Testis (tissue), 2 donors: ENCODE measurements at regions not wholly inside any gene's neighbourhood (a gene's known extent, or its start where the extent isn't known, plus 50 kb on each side); places are given as distances from the start of the nearest gene placed in this dataset.

Experiments used
- CTCF ChIP-seq, 3 experiments: fragments of 450-650 bp in 2 of 3; fragments of 200-600 bp in 1 of 3; sonication (generic) in 1 of 3; IDR thresholded peaks; one replicate each; pipeline ENCODE4 v1.5.1; 2016 to 2019; ENCODE audit warnings: antibody characterized with exemption in 3 of 3, mild to moderate bottlenecking in 2 of 3, moderate library complexity in 1 of 3
- POLR2A ChIP-seq: fragments of 450-650 bp; IDR thresholded peaks from one replicate; pipeline ENCODE4 v1.6.1; 2017; ENCODE audit warnings: antibody characterized with exemption, mild to moderate bottlenecking, moderate library complexity

- no peak for TF ChIP-seq CTCF (IDR thresholded peaks at IDR 0.05)
- TF ChIP-seq POLR2A = no peak
Measured at GRCh38 chr21:32082466-32082865, 196.4 kb downstream of the MIS18A start.
